ENCODE measurements at regions not wholly inside any gene's neighbourhood (a gene's known extent, or its start where the extent isn't known, plus 50 kb on each side); places are given as distances from the start of the nearest gene placed in this dataset.

DNA sequence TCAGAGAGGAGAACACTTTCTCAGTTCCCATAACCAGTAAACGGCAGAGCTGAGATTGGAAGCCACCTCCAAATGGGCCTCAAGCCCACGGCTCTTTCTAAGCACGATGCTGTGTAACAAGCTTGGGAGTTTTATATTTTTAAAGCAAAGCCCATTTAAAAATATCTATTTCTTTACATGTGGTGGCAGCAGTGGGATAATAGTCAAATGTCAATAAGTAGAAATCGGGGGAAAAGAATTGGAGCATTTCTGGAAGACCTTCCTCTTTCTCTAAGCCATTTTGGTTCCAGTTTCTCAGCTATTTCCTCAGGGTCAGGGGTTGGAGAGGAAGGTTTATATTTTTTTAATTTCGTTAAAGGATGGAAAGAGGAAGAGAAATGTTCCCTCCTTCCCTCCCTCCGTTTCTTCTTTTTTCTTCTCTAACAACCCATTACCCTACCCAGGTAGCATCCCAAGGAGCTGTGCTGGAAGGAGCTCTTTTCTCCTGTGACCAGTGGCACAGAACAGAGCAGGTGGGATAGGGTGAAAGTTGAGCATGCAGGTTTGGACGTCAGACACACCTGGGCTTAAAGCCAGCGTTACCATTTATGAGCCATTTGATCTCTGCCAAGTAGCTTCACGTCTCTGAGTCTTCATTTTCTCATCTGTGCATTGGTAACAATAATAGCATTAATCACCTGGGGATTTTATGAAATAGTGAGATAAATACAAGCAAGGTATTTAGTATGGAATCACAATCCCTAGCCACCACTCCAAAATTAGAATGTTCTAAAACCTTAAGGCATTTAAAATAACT lies 515.7 kb downstream of the RPS24 start:
- Histone ChIP-seq H3K4me1 (peaks cover 18% of the 10 kb centered on the region), H3K36me3 (ENCODE audit: low read depth, missing control alignments) (no peaks in the 10 kb centered on the region), H3K27me3 (no peaks in the 10 kb centered on the region), H3K4me3 (no peak overlapping the region), H3K27ac (no peak overlapping the region), H3K9me3 (no peaks in the 10 kb centered on the region)
- no peak for DNase-seq
- no peak for TF ChIP-seq POLR2A (IDR thresholded peaks at IDR 0.05)
- TF ChIP-seq, protein P1, sequence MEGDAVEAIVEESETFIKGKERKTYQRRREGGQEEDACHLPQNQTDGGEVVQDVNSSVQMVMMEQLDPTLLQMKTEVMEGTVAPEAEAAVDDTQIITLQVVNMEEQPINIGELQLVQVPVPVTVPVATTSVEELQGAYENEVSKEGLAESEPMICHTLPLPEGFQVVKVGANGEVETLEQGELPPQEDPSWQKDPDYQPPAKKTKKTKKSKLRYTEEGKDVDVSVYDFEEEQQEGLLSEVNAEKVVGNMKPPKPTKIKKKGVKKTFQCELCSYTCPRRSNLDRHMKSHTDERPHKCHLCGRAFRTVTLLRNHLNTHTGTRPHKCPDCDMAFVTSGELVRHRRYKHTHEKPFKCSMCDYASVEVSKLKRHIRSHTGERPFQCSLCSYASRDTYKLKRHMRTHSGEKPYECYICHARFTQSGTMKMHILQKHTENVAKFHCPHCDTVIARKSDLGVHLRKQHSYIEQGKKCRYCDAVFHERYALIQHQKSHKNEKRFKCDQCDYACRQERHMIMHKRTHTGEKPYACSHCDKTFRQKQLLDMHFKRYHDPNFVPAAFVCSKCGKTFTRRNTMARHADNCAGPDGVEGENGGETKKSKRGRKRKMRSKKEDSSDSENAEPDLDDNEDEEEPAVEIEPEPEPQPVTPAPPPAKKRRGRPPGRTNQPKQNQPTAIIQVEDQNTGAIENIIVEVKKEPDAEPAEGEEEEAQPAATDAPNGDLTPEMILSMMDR (IDR thresholded peaks at IDR 0.05) = no peak
- intact Hi-C loops (cut with DNase I; ENCODE audit: low total_unique reads) = no loop called here
- 81 to 84% methylated on average over 9 of the region's 9 CpGs for WGBS, 2 donors

DNA sequence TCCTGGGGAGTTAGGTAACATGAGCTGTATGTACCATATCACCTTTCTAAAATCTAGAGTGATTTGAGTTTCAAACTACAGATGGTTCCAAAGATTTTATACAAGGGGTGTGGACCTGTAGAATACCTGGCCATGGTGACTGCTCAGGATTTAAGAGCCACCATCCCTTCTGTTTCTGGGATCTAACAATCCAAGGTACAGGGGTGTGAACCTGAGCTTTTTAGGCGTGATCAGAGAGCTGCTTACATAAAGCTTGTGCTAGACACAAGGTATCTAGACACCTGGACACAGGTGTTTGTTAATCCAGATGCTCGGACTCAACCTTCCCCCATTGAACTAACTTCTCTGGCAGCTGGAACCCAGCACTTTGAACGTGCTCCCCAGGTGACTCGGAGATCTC lies 516.4 kb downstream of the RPS24 start:
- WGBS, 2 donors = 91 to 96% methylated on average over 4 of the region's 4 CpGs
- Histone ChIP-seq H3K9me3 (no peaks in the 10 kb centered on the region), H3K27me3 (no peaks in the 10 kb centered on the region), H3K36me3 (ENCODE audit: low read depth, missing control alignments) (no peaks in the 10 kb centered on the region), H3K4me1 (peaks cover 18% of the 10 kb centered on the region), H3K27ac (no peak overlapping the region), H3K4me3 (no peak overlapping the region)
- TF ChIP-seq, protein P1 (IDR thresholded peaks at IDR 0.05) = no peak
- TF ChIP-seq POLR2A (IDR thresholded peaks at IDR 0.05) = no peak
- intact Hi-C loops (cut with DNase I; ENCODE audit: low total_unique reads) = no loop called here
- no peak for DNase-seq

DNA sequence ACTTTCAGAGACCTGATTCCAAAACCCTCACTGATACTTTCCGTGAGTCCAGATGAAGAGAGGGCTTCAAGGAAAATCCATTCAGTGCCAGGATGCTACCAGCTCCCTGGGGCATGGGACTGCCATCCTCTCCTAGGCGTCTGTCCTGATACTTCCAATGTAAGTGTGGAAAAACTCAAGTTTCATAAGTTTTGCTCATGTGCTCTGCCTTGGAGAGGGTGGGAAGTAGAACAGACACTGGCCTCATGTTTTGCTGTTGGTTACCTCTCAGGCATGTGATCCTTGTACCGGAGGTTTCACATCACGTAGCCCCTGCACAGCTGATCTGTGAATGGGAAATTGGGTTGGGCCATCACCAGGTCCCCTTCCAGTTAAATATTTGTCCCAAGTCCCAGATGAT lies 517.1 kb downstream of the RPS24 start:
- H3K27ac ChIP-seq = no peak overlapping the region
- TF ChIP-seq, protein P1 (IDR thresholded peaks at IDR 0.05) = no peak
- no peak for TF ChIP-seq POLR2A (IDR thresholded peaks at IDR 0.05)
- peaks cover 18% of the 10 kb centered on the region for H3K4me1 ChIP-seq
- H3K27me3 ChIP-seq = no peaks in the 10 kb centered on the region
- H3K9me3 ChIP-seq = no peaks in the 10 kb centered on the region
- no peak overlapping the region for H3K4me3 ChIP-seq
- no peaks in the 10 kb centered on the region for H3K36me3 ChIP-seq (ENCODE audit: low read depth, missing control alignments)
- 83 to 86% methylated on average over 4 of the region's 4 CpGs for WGBS, 2 donors
- intact Hi-C loops (cut with DNase I; ENCODE audit: low total_unique reads) = no loop called here
- no peak for DNase-seq

DNA sequence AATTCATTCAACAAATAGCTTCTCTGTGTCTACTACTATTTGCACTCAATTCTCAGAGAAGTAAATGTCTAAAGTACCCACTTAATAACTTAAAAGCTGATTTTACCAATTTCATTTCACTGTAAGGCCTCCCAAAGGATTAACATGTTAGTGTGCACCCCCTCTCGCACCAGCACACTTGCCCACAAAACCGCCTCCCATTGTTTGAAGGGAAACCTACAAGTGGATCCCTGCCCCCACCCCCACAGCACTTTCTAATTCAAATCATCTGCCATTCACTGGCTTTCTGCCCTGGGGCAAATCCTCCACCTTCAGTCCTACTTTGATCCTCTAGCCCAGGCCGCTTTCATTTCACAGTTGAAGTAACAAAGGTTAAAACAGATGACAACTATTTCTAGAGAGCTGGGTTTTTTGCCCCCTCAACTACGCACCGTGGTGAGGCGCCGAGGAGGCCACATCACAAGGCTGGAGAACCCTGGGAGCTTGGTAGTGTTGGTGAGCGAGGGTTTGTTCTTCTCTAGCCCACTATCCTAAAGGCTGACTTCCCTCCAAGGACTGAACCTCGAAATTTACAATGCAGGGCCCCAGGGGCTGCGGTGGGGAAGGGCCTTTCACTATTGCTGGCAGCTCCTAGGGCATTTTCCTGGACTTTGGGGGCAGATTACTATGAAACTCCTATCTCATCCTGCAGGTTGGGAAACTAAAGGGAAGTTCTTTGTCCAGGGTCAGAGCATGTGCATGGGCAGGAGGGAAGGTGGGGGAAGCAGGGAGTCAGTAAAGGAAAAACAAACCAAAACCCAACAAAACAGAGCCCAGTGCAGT lies 517.4 kb upstream of the ZMIZ1 start:
- H3K9me3 ChIP-seq = no peaks in the 10 kb centered on the region
- H3K27ac ChIP-seq = no peak overlapping the region
- TF ChIP-seq, protein P1 (IDR thresholded peaks at IDR 0.05) = no peak
- intact Hi-C loops (cut with DNase I; ENCODE audit: low total_unique reads) = no loop called here
- no peak overlapping the region for H3K4me3 ChIP-seq
- WGBS, 2 donors = 94% methylated on average over 10 of the region's 10 CpGs
- no peaks in the 10 kb centered on the region for H3K36me3 ChIP-seq (ENCODE audit: low read depth, missing control alignments)
- DNase-seq = no peak
- H3K4me1 ChIP-seq = peaks cover 18% of the 10 kb centered on the region
- no peaks in the 10 kb centered on the region for H3K27me3 ChIP-seq

All from testis (tissue), 2 donors.